Fibroblast of pulmonary artery (primary cell): ENCODE measurements at regions not wholly inside any gene's neighbourhood (a gene's known extent, or its start where the extent isn't known, plus 50 kb on each side); places are given as distances from the start of the nearest gene placed in this dataset.

Experiments used
- DNase-seq: peaks from one replicate; pipeline ENCODE4 v3.0.0-alpha.2; 2010; ENCODE audit warnings: low read depth
- H3K4me3 ChIP-seq: replicated peaks from 2 replicates; pipeline ENCODE4 v1.5.1; 2011; ENCODE audit warnings: low read depth, mild to moderate bottlenecking, control low read depth, low read length, moderate library complexity
- TF ChIP-seq, protein P1 (sequence below): IDR thresholded peaks from 2 replicates; pipeline ENCODE4 v1.5.1; 2011; ENCODE audit warnings: mild to moderate bottlenecking, control low read depth, low read length, inconsistent platforms; ENCODE audit errors: missing control alignments

GRCh38 chr4:13276357-13276756, 207.8 kb downstream of the RAB28 start:
- DNase-seq: no peak
- H3K4me3 ChIP-seq: no peak overlapping the region
- TF ChIP-seq, protein P1, sequence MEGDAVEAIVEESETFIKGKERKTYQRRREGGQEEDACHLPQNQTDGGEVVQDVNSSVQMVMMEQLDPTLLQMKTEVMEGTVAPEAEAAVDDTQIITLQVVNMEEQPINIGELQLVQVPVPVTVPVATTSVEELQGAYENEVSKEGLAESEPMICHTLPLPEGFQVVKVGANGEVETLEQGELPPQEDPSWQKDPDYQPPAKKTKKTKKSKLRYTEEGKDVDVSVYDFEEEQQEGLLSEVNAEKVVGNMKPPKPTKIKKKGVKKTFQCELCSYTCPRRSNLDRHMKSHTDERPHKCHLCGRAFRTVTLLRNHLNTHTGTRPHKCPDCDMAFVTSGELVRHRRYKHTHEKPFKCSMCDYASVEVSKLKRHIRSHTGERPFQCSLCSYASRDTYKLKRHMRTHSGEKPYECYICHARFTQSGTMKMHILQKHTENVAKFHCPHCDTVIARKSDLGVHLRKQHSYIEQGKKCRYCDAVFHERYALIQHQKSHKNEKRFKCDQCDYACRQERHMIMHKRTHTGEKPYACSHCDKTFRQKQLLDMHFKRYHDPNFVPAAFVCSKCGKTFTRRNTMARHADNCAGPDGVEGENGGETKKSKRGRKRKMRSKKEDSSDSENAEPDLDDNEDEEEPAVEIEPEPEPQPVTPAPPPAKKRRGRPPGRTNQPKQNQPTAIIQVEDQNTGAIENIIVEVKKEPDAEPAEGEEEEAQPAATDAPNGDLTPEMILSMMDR: no peak

DNA sequence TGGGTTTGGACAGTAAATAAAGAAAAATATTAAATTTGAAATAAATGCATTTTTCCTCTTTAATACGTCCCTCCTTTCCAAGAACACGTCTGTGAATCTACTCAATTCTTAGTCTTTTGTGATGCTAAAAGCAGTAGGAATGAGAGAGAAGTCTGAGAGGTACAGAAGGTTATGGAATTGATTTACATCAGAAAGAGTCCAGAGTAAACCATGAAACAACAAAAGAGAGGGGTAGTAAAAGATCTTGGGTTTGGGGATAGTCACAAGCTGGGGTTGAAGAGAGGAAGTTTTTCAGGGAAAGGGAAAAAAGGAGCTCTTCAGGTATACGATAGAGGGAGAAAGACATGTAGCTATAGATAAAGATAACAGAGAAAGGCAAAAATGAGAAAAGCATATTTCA, 215.4 kb downstream of the RAB28 start:
- TF ChIP-seq, protein P1: no peak
- no peak for DNase-seq
- H3K4me3 ChIP-seq: no peak overlapping the region

DNA sequence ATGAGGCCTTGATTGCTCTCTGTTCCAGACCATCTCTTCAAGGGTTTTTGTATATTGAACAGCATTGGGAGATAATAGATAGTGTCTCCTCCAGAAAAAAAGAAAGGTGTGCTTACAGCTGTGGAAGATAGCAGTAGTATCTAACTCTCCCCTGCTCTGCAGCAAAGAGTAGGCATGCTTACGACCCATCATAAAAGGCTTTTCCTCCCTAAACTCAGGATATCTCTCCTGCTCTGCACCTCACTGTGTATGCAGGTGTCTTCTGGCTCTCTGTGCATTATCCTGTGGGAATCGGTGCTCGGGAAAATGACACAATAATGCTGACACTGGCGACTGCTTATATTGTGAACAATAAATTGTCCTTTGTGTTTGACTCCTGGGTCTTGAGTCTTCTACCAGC, 216.0 kb downstream of the RAB28 start:
- DNase-seq: no peak
- TF ChIP-seq, protein P1: no peak
- no peak overlapping the region for H3K4me3 ChIP-seq

DNA sequence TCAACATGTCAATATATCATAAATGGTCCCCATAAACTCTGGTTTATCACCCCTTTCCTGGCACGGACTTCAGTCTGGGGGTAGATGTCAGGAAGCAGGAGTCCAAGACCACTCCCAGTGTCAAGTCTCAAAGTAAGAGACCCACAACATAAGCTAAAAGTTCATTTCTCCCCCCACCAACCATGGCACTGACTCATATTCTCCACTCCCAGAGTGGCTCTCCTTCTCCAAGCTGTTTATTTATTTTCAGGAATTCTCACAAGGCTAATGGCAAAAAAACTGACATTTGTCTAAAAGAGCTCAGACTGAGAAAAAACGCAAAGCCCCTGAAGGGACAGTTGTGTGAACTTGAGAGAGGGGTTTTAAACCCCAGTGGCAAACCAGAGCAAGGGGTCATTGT, 217.0 kb downstream of the RAB28 start:
- H3K4me3 ChIP-seq: no peak overlapping the region
- TF ChIP-seq, protein P1: no peak
- no peak for DNase-seq

DNA sequence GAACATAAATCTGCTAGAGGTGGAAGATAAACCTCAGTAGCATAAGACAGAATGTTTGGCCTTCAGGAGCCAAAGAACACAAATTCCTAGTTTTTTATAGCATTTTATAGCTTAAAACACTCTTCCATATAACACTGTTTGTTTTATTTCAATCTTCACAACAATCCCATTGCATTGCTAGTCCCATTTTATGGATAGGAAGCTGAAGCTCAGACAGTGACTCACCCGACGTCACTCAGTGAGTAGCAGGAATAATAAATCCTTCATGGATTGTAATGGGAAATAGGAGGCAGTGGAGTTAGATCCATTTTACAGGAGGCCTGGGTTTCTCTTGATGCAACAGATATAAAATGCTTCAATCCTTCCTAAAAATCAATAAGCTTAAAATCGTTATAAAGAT, 217.5 kb downstream of the RAB28 start:
- DNase-seq: no peak

DNA sequence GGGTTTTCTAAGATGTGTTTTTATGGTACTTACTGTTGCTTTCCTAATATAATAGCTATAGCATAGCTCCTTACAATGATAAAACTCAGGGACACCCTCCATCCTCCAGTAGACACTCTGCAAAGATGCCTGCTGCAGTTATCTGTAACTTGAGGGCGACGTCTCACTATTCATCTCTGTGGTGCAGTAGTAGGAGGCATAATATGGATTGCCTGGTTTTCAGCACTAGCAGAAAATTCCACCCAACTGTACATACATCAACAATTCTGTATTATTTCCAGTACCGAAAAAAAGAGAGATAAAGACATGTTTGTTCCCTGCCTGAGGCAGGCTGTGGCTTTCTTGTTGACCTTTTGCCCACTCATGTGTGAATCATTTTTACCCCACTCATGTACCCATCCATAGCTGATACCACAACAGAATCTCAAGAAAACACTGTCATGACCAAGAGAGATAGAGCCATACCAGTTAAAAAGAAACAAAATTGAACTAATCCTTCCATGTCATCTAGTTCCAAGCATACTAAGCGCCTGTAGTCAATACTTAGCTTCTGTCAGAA, 220.1 kb downstream of the RAB28 start:
- TF ChIP-seq, protein P1: no peak
- no peak for DNase-seq
- no peak overlapping the region for H3K4me3 ChIP-seq

More for the DNA sequence above, 217.5 kb downstream of the RAB28 start:
- H3K4me3 ChIP-seq: no peak overlapping the region
- TF ChIP-seq, protein P1: no peak

- TF ChIP-seq, protein P1: no peak
- no peak for DNase-seq
- no peak overlapping the region for H3K4me3 ChIP-seq
Observed at GRCh38 chr4:13262816-13263215, 221.3 kb downstream of the RAB28 start.
